ENCODE measurements at regions not wholly inside any gene's neighbourhood (a gene's known extent, or its start where the extent isn't known, plus 50 kb on each side); places are given as distances from the start of the nearest gene placed in this dataset.
A peak's percentile ranks its signal among the peaks of the same experiment; 100 is the strongest.

DNA sequence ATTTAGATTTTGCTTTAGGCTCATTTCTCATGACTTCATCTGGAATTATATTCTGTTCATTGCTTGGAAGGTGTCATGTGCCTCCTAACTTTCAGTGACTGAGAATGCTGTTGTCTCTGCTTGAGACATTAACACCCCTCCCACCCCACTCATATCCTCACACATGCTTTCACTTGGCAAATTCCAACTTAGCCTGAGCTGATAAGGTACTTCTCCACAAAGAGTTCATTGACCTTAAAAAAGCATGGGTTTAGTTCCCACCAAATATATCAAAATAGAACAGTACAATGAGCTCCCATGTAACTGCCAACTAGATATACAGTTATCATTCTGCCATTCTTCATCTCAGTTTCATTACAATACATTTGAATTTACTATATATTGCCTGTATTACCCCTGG is 576.5 kb upstream of the ADGRL2 start:
- Histone ChIP-seq H3K36me3 (no peaks in the 10 kb centered on the region), H3K4me1 (peaks cover 0 to 10% of the 10 kb centered on the region in 2 donors), H3K4me3 (no peak overlapping the region), H3K9me3 (no peaks in the 10 kb centered on the region), H3K27ac (peak overlapping the region; percentile 5 to 74), H3K27me3 (no peaks in the 10 kb centered on the region)
- DNase-seq (ENCODE audit: low spot score): no peak
- TF ChIP-seq, protein P1, sequence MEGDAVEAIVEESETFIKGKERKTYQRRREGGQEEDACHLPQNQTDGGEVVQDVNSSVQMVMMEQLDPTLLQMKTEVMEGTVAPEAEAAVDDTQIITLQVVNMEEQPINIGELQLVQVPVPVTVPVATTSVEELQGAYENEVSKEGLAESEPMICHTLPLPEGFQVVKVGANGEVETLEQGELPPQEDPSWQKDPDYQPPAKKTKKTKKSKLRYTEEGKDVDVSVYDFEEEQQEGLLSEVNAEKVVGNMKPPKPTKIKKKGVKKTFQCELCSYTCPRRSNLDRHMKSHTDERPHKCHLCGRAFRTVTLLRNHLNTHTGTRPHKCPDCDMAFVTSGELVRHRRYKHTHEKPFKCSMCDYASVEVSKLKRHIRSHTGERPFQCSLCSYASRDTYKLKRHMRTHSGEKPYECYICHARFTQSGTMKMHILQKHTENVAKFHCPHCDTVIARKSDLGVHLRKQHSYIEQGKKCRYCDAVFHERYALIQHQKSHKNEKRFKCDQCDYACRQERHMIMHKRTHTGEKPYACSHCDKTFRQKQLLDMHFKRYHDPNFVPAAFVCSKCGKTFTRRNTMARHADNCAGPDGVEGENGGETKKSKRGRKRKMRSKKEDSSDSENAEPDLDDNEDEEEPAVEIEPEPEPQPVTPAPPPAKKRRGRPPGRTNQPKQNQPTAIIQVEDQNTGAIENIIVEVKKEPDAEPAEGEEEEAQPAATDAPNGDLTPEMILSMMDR (IDR thresholded peaks at IDR 0.05): no peak

DNA sequence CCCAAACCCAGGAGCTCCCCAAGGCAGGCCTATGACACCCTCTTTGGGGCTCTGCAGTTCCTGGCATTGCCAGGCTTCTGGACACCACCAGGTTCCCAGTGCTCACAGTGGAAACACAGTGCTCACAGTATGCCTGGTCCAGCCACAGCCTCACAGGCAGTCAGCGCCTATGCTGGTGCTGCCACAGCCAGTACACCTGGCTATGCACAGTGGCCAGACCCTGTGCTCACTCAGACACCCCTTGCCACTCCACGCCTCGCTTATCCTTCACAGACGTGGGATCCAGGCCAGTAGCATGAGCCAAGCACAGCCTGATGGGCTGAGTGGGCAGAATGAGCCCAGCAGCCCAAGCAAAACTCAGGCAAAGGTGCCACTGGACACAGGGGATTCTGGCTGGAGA is 579.2 kb upstream of the ADGRL2 start:
- DNase-seq (ENCODE audit: low spot score): no peak
- TF ChIP-seq, protein P1 (IDR thresholded peaks at IDR 0.05): no peak
- Histone ChIP-seq H3K27me3 (no peaks in the 10 kb centered on the region), H3K36me3 (no peaks in the 10 kb centered on the region), H3K9me3 (no peaks in the 10 kb centered on the region), H3K4me1 (peaks cover 0 to 10% of the 10 kb centered on the region in 2 donors), H3K4me3 (no peak overlapping the region), H3K27ac (no peak overlapping the region)

DNA sequence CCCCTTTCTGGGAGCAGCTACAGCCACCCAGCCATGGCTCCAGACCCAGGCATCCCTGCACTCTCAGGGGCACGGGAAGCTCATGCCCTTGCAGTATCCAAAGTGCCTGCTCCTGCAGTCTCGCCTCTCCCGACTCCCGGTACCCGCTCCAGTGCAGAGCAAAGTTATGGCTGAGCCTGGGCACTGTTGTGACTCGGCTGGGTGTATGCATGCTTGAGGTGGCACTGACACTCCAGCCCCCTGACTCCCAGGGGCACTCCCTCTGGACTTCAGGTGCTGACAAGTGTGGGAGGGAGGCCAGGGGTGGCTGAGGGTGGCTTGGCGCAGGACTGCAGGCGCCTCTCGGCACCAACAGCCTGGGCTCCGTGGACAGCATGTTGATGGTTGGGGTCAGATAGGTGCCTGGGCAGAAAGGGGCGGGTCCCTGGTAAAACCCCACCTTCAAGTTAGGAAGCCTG is 580.1 kb upstream of the ADGRL2 start:
- Histone ChIP-seq H3K4me1 (peaks cover 0 to 10% of the 10 kb centered on the region in 2 donors), H3K27me3 (no peaks in the 10 kb centered on the region), H3K27ac (no peak overlapping the region), H3K36me3 (no peaks in the 10 kb centered on the region), H3K4me3 (no peak overlapping the region), H3K9me3 (no peaks in the 10 kb centered on the region)
- DNase-seq (ENCODE audit: low spot score): no peak
- TF ChIP-seq, protein P1 (IDR thresholded peaks at IDR 0.05): no peak

DNA sequence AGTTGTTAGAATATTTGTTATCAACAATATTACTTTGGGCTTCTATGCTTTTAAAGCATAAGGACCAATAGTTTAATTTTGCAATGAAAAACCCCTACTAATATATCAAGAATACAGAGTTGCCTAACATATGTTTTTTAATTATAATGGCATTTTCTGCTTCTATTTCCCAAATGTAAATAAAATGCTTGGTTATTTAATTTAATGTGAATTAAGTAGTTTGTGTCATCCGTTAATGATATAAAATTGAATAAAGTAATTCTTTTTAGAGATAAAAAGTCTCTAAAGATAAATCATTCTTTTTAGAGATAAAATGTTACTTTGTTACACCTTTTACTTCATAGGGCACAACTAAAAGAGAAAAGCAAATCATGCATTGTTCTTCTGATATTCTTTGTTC is 583.7 kb upstream of the ADGRL2 start:
- TF ChIP-seq, protein P1 (IDR thresholded peaks at IDR 0.05): no peak
- Histone ChIP-seq H3K9me3 (no peaks in the 10 kb centered on the region), H3K36me3 (no peaks in the 10 kb centered on the region), H3K27me3 (no peaks in the 10 kb centered on the region), H3K27ac (no peak overlapping the region), H3K4me3 (no peak overlapping the region), H3K4me1 (peaks cover 0 to 6% of the 10 kb centered on the region in 2 donors)
- DNase-seq (ENCODE audit: low spot score): no peak

DNA sequence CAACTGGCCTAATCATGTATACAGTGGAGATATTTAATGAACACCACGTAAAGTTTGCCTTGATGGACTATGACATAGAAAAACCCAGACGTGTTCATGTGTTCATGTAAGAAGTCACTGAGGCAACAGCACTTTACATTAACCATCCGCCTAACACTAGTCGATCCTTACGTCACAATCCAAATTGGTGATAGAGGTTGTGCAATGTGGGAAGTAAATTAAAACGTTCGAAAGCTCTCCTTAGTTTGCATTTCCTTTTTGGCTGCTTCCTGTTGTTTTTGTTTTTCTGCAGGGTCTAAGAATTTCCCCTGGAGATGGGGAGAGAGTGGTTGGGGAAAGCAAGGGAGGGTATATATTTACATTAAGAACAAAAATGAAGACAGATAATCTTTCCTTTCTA is 587.5 kb upstream of the ADGRL2 start:
- Histone ChIP-seq H3K27ac (no peak overlapping the region), H3K4me3 (no peak overlapping the region), H3K36me3 (no peaks in the 10 kb centered on the region), H3K9me3 (no peaks in the 10 kb centered on the region), H3K27me3 (no peaks in the 10 kb centered on the region), H3K4me1 (no peaks in the 10 kb centered on the region)
- TF ChIP-seq, protein P1 (IDR thresholded peaks at IDR 0.05): no peak
- DNase-seq (ENCODE audit: low spot score): no peak

DNA sequence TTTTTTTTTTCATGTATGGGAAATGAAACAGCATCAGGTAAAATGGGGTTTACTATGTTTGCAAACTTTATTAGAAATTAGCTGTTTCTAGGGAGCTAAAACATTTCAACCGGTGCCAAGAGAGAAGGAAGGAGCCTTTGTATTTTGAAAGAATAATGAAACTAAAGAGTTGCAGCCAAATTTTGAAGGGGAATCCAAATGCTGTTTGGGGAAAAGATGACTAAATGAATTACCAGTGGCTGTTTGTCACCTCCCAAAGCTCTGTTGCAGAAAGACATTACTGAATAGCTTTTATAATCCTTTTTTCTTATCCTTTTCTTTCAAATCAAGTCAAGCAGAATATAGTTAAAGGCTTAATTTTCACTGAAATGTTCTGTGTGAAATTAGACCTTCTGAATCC is 591.3 kb upstream of the ADGRL2 start:
- no peaks in the 10 kb centered on the region for H3K4me1 ChIP-seq
- no peaks in the 10 kb centered on the region for H3K27me3 ChIP-seq
- H3K4me3 ChIP-seq: no peak overlapping the region
- TF ChIP-seq, protein P1 (IDR thresholded peaks at IDR 0.05): no peak
- H3K9me3 ChIP-seq: no peaks in the 10 kb centered on the region
- DNase-seq (ENCODE audit: low spot score): no peak
- H3K27ac ChIP-seq: no peak overlapping the region
- no peaks in the 10 kb centered on the region for H3K36me3 ChIP-seq

Measured in right atrium auricular region (tissue), 2 donors.